IMR-90 (cell line): ENCODE measurements at regions not wholly inside any gene's neighbourhood (a gene's known extent, or its start where the extent isn't known, plus 50 kb on each side); places are given as distances from the start of the nearest gene placed in this dataset.

Experiments used
- ATAC-seq: fragments of 200-7000 bp; cut with Tn5 transposase; 2 replicates; pipeline ENCODE4 v1.9.1; 2020; ENCODE audit warnings: low read depth, mild to moderate bottlenecking, moderate library complexity
- BruUV-seq: library from RNA; stranded (reverse); fragments of 400-500 nt; replicated peaks from 2 replicates; lab custom pipeline; 2021; lab: Mats Ljungman, UMichigan
- CTCF ChIA-PET: fragments of 300-600 bp; formaldehyde crosslinking; extraction: SDS; loops from one replicate; lab custom pipeline; 2021; ENCODE audit warnings: antibody characterized with exemption; lab: Yijun Ruan, JAX
- POLR2A ChIA-PET: fragments of 300-600 bp; sonication (Branson Sonifier 250); formaldehyde crosslinking; loops from one replicate; lab custom pipeline; 2022; ENCODE audit warnings: antibody characterized with exemption; ENCODE audit not compliant: unreplicated experiment; lab: Charles Lee
- DNase-seq: peaks from one replicate; pipeline ENCODE4 v3.0.0; 2013
- H2AFZ ChIP-seq: replicated peaks from 2 replicates; pipeline ENCODE3; 2013; ENCODE audit warnings: low read length, mild to moderate bottlenecking; ENCODE audit not compliant: poor library complexity
- H2AK5ac ChIP-seq: 2 replicates; pipeline ENCODE4 v1.6.1; 2013; ENCODE audit warnings: low read depth, low read length, inconsistent platforms
- H2AK9ac ChIP-seq: replicated peaks from 2 replicates; pipeline ENCODE3; 2013; ENCODE audit warnings: mild to moderate bottlenecking, low read depth, low read length, moderate library complexity; ENCODE audit not compliant: poor library complexity
- H2BK120ac ChIP-seq: 2 replicates; pipeline ENCODE4 v1.6.1; 2013; ENCODE audit warnings: low read depth, low read length, inconsistent platforms
- H2BK15ac ChIP-seq: 3 replicates; pipeline ENCODE4 v1.6.1; 2013; ENCODE audit warnings: low read depth, low read length, inconsistent platforms
- H2BK20ac ChIP-seq: 2 replicates; pipeline ENCODE4 v1.6.1; 2013; ENCODE audit warnings: low read depth, mild to moderate bottlenecking, inconsistent platforms, low read length, moderate library complexity
- H2BK5ac ChIP-seq: 2 replicates; pipeline ENCODE4 v1.6.1; 2013; ENCODE audit warnings: mild to moderate bottlenecking, low read depth, low read length, inconsistent platforms; ENCODE audit not compliant: poor library complexity, severe bottlenecking
- H3K14ac ChIP-seq: replicated peaks from 2 replicates; pipeline ENCODE4 v1.6.1; 2013; ENCODE audit warnings: low read depth, low read length, inconsistent platforms
- H3K18ac ChIP-seq: 2 replicates; pipeline ENCODE4 v1.6.1; 2013; ENCODE audit warnings: low read depth, low read length, control low read depth
- H3K23ac ChIP-seq: 2 replicates; pipeline ENCODE4 v1.6.1; 2013; ENCODE audit warnings: low read depth, low read length, inconsistent platforms
- H3K27ac ChIP-seq: 2 replicates; pipeline ENCODE4 v1.5.1; 2013; ENCODE audit warnings: mild to moderate bottlenecking, control low read depth, low read length; ENCODE audit not compliant: insufficient read depth
- H3K27me3 ChIP-seq: 2 replicates; pipeline ENCODE4 v1.6.1; 2013; ENCODE audit warnings: low read length; ENCODE audit not compliant: control insufficient read depth, insufficient read depth
- H3K36me3 ChIP-seq: 2 replicates; pipeline ENCODE4 v1.6.1; 2013; ENCODE audit warnings: low read length, mixed read lengths; ENCODE audit not compliant: control insufficient read depth, insufficient read depth
- H3K4ac ChIP-seq: 2 replicates; pipeline ENCODE4 v1.6.1; 2013; ENCODE audit warnings: low read depth, low read length, inconsistent platforms
- H3K4me1 ChIP-seq: 2 replicates; pipeline ENCODE4 v1.6.1; 2013; ENCODE audit warnings: low read length, mixed read lengths; ENCODE audit not compliant: control insufficient read depth, insufficient read depth
- H3K4me2 ChIP-seq: 2 replicates; pipeline ENCODE4 v1.6.1; 2013; ENCODE audit warnings: low read depth, mild to moderate bottlenecking, control low read depth, low read length, moderate library complexity
- H3K4me3 ChIP-seq: 2 replicates; pipeline ENCODE4 v1.5.1; 2013; ENCODE audit warnings: low read depth, mild to moderate bottlenecking, control low read depth, low read length, moderate library complexity; ENCODE audit not compliant: insufficient read depth
- H3K56ac ChIP-seq: 2 replicates; pipeline ENCODE4 v1.6.1; 2013; ENCODE audit warnings: low read length, inconsistent platforms; ENCODE audit not compliant: insufficient read depth; ENCODE audit errors: extremely low read depth
- H3K79me1 ChIP-seq, 2 experiments: 2 replicates each; pipeline ENCODE4 v1.6.1; 2013; ENCODE audit warnings: low read length in 2 of 2, inconsistent platforms in 1 of 2, low read depth in 1 of 2
- H3K9ac ChIP-seq: 2 replicates; pipeline ENCODE4 v1.6.1; 2013; ENCODE audit warnings: low read depth, low read length, control low read depth
- H3K9me1 ChIP-seq: 2 replicates; pipeline ENCODE4 v1.6.1; 2013; ENCODE audit warnings: low read length, inconsistent platforms; ENCODE audit not compliant: insufficient read depth
- H3K9me3 ChIP-seq: 2 replicates; pipeline ENCODE4 v1.6.1; 2013; ENCODE audit warnings: low read length; ENCODE audit not compliant: control insufficient read depth, insufficient read depth
- H4K20me1 ChIP-seq: 2 replicates; pipeline ENCODE4 v1.6.1; 2013; ENCODE audit warnings: low read length, inconsistent platforms; ENCODE audit not compliant: insufficient read depth
- H4K5ac ChIP-seq: 2 replicates; pipeline ENCODE4 v1.6.1; 2013; ENCODE audit warnings: mild to moderate bottlenecking, low read depth, low read length, control low read depth
- H4K8ac ChIP-seq, 2 experiments: 2 replicates each; pipeline ENCODE4 v1.6.1; 2013; ENCODE audit warnings: low read depth in 2 of 2, low read length in 2 of 2, control low read depth in 1 of 2, inconsistent platforms in 1 of 2
- H4K91ac ChIP-seq: 2 replicates; pipeline ENCODE4 v1.6.1; 2013; ENCODE audit warnings: low read depth, low read length, inconsistent platforms; ENCODE audit not compliant: insufficient read depth
- CHD1 ChIP-seq: IDR thresholded peaks from 2 replicates; pipeline ENCODE4 v1.6.1; 2012; ENCODE audit warnings: low read depth, low read length, improper control_type of control experiment
- MAZ ChIP-seq: IDR thresholded peaks from 2 replicates; pipeline ENCODE4 v1.6.1; 2012; ENCODE audit warnings: low read depth, mild to moderate bottlenecking, low read length, improper control_type of control experiment, moderate library complexity, borderline replicate concordance
- WGBS, 2 experiments: methylation state at CpG; one replicate each; pipeline versions ENCODE4 v1.1.5 to v1.1.7; 2013; ENCODE audit warnings: missing lambda C conversion rate in 2 of 2; ENCODE audit not compliant: insufficient read length in 1 of 2; ENCODE audit errors: extremely low coverage in 2 of 2; 5-methylcytosine and 5-hydroxymethylcytosine counted together
- dilution Hi-C: fragments of 300-500 bp; cut with HindIII; formaldehyde crosslinking; loops from one replicate; pipeline ENCODE4 v1.14.3; 2018; ENCODE audit warnings: low sequenced_read_pairs; ENCODE audit not compliant: unreplicated experiment
- in situ Hi-C: fragments of 300-500 bp; cut with MboI; formaldehyde crosslinking; loops from 3 replicates; pipeline ENCODE4 v1.14.3; 2019; ENCODE audit warnings: low sequenced_read_pairs, inconsistent platforms, mixed read lengths
- intact Hi-C: fragments of 100-400 bp; cut with micrococcal nuclease; formaldehyde crosslinking; loops from 2 replicates; pipeline ENCODE4 v1.10.0; 2022

DNA sequence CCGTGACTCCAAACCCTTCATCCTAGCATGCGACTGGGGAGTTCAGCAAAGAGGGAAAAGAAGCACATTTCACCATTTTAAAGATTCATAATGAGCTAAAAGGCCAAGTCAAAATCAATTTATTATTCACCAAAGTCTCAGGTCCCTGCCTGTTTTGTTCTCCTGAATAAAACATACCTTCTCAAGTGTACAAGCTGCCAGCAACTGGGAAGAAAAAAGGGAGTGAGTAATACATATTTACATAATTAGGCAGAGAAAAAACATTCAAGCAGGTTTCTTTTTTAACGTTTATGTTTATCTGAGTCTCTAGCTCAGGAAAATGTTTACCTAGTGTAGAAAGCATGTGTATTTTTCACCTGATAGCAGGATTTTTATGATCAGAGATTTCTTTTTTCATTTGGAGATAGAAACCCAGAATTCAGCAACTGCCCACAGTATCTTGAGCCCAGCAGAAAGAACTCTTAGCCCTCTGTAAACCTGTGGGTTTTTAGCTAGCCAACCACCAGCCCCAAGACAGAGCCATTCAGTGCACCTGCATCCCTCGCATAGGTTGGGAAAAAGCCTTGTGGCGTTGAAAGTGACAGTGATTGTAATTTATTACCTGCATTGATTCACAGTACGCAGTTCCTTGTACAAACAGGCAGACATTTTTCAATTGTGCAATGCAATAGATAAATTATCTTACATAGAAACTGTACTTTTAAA lies 117.9 kb upstream of the GRIA1 start:
- no peak overlapping the region for H3K4me3 ChIP-seq
- H2AK5ac ChIP-seq = no peak overlapping the region
- ATAC-seq (no peak), DNase-seq (no peak)
- no peak overlapping the region for H3K27ac ChIP-seq
- no peak overlapping the region for H3K23ac ChIP-seq
- H4K5ac ChIP-seq = no peak overlapping the region
- H3K4me2 ChIP-seq = no peak overlapping the region
- no peak overlapping the region for H3K56ac ChIP-seq
- H2BK15ac ChIP-seq = no peak overlapping the region
- H2AK9ac ChIP-seq = no peak overlapping the region
- no peak overlapping the region for H2BK20ac ChIP-seq
- TF ChIP-seq CHD1 (no peak), MAZ (no peak)
- POLR2A ChIA-PET = no interaction called here
- H4K20me1 ChIP-seq = no peaks in the 10 kb centered on the region
- no CpG with 5 or more reads among the region's 6 CpGs for WGBS, 2 experiments
- H3K79me1 ChIP-seq = no peaks in the 10 kb centered on the region
- no peaks in the 10 kb centered on the region for H3K9me1 ChIP-seq
- H3K4me1 ChIP-seq = no peaks in the 10 kb centered on the region
- no peaks in the 10 kb centered on the region for H3K36me3 ChIP-seq
- no peak overlapping the region for H3K14ac ChIP-seq
- BruUV-seq = no TSS peak
- in situ Hi-C loops (no loop called here), dilution Hi-C loops (no loop called here), intact Hi-C loops (no loop called here)
- no peak overlapping the region for H2AFZ ChIP-seq
- no peak overlapping the region for H3K4ac ChIP-seq
- CTCF ChIA-PET = no interaction called here
- H3K9me3 ChIP-seq = peaks cover 1% of the 10 kb centered on the region; the same call in 1 of the 2 replicates
- H3K18ac ChIP-seq = no peak overlapping the region
- no peak overlapping the region for H4K8ac ChIP-seq
- no peak overlapping the region for H2BK5ac ChIP-seq
- no peak overlapping the region for H2BK120ac ChIP-seq
- H3K9ac ChIP-seq = no peak overlapping the region
- no peak overlapping the region for H4K91ac ChIP-seq
- H3K27me3 ChIP-seq = no peaks in the 10 kb centered on the region
